ENCODE measurements at regions not wholly inside any gene's neighbourhood (a gene's known extent, or its start where the extent isn't known, plus 50 kb on each side); places are given as distances from the start of the nearest gene placed in this dataset.

DNA sequence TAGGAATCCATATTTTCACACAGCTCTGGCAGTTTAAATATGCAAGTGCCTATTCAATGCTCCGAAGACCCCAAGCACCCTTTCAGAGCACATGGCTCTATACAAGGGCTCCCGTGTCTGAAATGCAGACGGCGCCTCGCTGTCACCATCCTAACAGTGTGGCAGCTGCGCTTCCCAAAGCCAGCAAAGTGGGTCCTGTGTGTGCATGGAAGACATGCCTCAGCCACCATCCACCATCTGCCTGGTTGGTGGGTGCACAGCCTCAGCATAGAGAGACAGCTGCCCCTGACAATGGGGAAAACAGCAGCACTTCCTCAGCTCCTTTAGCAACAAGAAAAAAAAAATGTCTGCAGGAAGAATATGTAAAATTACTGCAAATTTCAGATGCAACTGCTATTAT lies 218.1 kb downstream of the SP3 start:
- no peak for DNase-seq

- DNase-seq, result no peak
These were observed 215.9 kb downstream of the SP3 start for GRCh38 chr2:173749315-173749714.

- DNase-seq, result no peak
These were observed 214.8 kb downstream of the SP3 start for GRCh38 chr2:173750353-173750801.

DNA sequence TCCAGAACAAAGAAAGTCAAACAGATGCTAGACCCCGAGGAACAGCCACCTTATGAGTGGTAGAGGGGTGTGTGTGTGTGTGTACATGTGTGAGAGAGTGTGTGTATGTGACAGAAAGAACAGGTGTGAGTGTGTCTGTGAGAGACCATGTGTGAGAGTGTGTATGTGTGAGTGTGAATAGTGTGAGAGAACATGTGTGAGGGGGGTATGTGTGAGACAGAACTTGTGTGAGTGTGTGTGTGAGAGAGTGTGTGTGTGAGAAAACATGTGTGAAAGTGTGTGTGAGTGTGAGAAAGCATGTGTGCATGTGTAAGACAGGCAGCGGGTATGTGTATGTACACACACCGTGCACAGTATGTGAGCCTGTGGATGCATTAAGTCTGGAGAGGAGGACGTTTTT lies 214.3 kb downstream of the SP3 start:
- DNase-seq, result no peak

DNA sequence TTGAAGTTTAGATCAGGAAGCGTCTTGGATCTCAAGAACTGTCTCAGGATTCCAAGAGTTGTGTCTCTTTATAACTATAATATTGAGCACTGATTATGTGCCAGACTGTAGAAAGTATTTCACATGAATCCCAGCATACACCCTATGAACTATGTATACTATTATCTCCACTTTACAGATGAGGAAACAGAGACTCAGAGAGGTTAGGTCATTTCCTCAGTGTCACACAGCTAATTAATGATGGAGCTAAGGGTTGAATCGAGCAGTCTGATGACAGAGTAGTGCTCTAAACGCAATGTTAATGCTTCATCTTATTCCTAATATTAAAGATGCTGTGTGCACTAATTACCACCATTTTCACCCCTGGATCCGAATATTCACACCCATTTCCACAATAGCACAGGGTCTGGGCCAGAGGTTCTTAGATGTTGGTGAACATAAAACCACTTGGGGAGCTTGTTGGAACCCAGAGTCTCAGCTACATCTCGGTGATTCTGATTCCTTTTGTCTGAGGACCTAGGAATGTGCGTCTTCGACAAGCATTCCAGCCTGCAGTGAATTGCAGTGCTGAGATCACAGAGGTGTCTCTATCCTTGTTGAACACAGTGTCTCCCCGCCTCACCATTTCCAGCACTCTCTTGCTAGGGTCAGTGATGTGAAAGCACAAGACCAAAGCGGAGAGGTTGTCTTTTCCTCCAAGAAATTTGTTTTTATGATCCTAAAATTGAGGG lies 213.8 kb downstream of the SP3 start:
- no peak for DNase-seq

DNA sequence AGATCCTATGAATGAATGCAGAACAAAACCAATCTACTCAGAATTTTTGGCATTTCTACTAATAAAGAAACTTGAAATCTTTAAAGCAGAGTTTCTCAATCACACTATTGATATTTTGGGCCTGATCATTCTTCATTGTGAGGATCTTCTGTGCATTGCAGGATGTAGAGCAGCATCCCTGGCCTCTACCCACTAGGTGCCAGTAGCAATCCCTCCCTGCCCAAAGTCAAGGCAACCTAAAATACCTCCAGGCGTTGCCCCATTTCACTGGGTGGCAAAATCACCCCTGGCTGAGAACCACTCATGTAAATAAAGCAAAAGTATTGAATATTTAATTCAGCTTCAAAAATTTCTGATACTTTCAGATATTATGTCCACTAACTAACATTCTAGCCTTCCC lies 213.0 kb downstream of the SP3 start:
- DNase-seq, result no peak

DNA sequence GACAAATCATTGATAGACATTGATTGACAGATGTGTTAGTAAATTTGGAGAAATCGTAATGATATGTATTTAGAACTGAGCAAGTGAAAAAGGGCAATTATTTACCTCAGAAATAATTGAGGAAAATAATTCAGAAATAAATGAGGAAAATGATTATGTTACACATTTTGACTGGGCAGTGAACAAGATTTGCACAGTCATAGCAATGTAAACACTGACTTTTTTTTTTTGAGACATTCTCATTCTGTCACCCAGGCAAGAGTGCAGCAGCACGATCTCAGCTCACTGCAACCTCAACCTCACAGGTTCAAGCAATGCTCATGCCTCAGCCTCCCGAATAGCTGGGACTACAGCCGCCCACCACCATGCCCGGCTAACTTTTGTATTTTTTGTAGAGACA lies 211.7 kb downstream of the SP3 start:
- no peak for DNase-seq

GRCh38 chr2:173754165-173754564 lies 211.0 kb downstream of the SP3 start:
- DNase-seq, result no peak

- no peak for DNase-seq
These were observed 210.3 kb downstream of the SP3 start for GRCh38 chr2:173754837-173755236.

DNA sequence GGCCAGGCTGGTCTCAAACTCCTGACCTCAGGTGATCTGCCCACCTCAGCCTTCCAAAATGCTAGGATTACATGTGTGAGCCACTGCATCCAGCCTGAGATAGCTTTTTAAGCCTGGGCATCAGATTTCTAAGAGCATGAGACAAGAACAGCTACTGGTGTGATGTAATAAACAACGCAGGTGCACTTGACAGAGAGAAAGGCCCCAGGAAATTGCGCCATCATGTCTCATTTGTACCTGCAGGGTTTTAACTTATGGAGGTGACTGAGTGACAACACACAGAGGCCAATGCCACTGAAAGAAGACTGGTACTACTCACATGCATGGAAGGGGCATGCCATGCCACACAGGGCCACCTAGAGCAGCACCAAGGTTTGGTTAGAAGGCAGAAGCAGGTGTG lies 209.4 kb downstream of the SP3 start:
- no peak for DNase-seq

DNA sequence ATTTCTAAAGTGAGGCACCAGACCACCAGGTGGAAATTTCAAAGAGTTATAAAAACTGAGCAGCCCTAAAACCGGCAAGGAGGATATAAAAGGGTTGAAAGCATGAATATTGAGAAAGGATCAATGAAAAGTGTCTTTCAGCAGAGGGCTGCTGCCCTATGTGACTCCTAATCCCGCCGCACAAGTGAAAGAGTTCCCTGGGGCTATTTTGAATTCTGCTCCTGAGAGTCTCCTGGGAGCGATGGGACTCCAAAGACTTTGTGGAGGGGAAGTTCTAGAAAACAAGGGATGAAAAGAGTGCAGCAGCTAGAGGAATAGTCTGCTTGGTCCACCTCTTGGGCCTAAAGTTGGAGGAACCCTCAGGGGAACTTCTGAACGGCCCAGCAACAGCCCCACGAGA lies 205.2 kb downstream of the SP3 start:
- no peak for DNase-seq

GRCh38 chr2:173760553-173760952 lies 204.6 kb downstream of the SP3 start:
- no peak for DNase-seq

DNA sequence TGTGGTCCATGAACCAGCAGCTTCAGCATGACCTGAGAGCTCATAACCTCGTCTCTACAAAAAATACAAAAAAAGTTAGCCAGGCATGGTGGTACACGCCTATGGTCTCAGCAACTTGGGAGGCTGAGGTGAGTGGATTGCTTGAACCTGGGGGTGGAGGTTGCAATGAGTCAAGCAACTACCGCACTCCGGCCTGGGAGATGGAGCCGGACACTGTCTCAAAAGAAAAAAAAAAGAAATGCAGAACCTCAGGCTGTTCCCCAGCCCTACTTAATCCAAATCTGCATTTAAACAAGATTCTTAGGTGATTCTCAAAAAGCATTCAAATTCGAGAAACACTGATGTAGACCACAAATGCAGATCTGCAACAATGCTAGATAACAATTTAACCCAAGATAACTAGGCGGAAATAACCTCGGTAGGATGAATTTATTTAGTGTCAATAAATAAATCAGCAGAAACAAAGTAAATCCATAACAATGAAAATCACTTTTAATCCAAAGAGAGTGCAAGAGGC lies 203.5 kb downstream of the SP3 start:
- no peak for DNase-seq

DNA sequence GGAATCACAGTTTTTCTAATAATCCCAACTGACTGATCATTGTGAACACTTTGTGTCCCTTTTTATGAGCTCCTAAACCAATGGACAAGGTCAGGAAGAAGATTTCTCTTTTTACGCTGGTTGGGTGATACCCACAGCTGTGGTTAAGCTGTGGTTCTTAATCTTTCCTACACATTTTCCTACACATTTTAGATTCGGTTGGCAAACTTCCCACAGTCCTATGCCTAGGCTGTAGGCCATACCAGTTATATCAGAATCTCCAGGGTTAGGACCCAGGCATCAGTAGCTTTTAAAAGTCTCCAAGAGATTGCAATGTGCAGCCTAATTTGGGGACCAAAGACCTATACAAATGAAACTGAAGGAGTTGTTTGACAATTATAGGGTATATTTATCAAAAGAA lies 203.0 kb downstream of the SP3 start:
- no peak for DNase-seq

DNA sequence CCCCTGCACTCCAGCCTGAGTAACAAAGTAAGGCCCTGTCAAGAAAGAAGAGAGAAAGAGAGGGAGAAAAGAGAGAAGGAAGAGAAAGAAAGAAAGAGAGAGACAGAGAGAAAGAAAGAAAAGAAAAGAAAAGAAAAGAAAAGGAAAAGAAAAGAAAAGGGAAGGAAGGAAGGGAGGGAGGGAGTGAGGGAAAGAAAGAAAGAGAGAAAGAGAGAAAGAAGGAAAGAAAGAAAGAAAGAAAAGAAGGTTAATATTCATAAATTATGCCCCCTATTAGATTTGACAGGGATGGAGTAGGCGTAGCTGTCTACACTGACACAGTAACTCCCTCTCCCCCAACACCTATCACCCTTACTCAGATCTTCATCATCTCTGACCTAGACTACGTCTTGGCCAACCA lies 202.3 kb downstream of the SP3 start:
- no peak for DNase-seq

GRCh38 chr2:173763641-173764040 lies 201.5 kb downstream of the SP3 start:
- DNase-seq, result no peak

GRCh38 chr2:173764094-173764493 lies 201.1 kb downstream of the SP3 start:
- DNase-seq, result no peak

DNA sequence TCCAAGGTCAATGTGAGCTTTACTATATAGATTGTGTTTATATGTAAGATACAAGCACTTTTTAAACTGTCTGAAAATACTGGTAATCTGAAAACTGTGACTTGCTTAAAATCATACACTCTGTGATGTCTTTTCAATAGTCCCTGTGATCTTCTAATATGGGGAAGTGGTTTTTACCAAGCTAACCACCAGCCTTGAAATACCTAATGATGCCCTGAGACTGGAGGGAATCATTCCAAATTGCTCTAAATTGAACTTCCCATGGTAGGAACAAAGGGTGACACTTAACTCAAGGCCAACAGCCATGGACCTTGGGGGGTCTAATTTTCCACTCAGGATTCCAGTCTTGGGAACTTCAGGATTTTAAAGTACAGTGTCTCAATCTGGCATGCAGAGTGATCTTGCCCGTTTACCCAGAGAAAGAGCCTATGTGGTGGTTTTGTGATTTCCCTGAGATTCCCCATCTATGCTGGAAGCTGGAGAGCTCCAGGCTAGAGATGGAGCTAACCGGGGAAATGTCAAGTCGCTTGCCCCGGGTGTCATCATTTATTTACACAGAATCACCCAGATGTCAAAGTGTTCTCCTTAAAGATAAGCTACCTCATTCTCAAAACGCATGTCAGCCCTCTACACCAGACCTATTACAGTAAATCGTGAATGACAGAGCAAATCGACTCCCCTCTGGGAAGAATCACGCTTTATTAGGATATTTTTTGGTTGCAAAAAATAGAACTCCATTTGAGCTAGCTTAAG lies 198.5 kb downstream of the SP3 start:
- no peak for DNase-seq

DNA sequence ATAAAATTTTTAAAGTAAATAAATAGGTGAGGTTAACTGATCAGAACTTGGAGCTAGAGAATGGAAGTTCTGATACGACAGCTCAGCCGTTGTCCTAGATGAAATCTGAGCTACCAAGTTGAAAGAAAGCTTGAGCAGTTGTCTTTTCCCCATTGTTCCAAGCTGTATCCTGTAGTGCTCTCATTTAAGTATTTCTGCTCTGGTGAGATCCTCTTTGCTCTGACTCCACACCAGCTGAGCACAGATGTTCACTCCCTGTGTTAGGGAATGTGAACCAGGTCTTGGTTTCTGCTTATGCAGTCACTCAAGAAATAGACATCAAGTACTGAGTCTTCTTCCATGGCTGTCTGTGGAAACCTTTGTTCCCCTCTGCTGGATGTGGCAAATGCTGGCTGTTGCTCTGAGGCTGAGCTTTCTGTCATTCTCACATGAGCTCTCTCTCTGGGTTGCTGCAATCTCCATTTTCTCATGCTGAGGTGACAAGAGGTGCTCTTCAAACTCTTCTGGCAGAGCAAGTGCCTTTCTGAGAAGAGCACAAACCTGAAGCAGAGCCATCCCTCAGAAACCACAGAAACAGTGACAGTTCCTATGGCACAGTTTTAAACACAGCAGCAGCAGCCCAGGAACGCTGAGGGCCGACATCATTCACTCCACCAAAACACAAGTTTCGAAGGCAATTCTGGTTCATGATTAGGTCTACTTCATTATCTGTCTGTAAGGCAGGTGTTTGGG lies 194.1 kb downstream of the SP3 start:
- no peak for DNase-seq

DNA sequence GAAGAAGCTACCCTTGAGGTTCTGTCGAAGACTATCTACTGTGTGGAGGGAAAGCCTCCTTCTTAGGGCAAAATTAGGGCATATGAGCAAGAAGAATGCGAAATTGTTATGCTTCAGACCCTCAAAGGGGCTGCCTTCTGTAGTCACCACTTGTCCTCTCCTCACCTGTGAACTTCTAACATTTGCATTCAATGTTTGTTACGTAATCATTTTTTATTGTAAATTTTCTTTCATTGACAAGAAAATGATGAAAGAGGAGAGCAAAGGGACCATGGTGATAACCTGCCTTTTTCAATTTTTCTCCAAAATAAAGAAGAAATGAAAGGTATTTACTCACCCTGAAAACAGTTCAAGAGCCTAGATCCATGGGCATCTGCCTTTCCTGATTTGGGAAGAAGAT lies 193.0 kb downstream of the SP3 start:
- no peak for DNase-seq

DNA sequence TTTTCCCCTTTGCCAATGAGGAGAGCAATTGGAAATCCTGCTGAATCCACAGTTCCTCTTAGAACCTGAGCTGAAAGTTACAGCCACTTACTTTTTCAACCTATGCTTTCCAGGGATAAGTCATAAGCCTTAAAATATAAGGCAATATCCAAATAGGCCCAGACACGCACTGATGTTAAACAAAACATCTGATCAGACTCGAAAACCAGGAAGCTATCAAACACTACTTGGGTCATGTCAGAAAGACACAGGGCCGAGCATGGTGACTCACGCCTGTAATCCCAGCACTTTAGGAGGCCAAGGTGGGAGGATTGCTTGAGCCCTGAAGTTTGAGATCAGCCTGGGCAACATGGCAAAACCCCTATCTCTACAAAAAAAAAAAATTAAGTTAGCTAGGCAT lies 192.1 kb downstream of the SP3 start:
- no peak for DNase-seq

GRCh38 chr2:173775440-173775839 lies 189.7 kb downstream of the SP3 start:
- DNase-seq, result no peak

GRCh38 chr2:173782681-173783080 lies 182.5 kb downstream of the SP3 start:
- no peak for DNase-seq

DNA sequence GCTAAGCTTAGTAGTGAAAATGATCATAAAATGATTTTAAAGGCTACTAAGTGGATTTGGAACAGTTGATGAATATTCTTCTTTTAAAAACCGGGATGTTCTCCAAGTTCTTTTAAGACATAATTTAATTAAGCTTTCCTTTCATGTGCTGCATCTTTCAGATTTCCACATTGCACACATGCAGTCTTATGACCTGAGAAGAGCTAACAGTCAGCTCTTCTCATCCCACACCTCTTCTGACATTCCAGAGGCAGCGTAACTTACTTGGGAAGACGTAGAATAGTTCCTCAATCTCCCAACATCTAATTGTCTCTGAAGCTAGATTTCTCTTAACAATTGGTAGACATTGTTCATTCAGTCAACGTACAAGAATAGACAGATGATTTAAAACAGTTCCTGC lies 181.8 kb downstream of the SP3 start:
- no peak for DNase-seq
